AG09319 (cell line): ENCODE measurements at regions not wholly inside any gene's neighbourhood (a gene's known extent, or its start where the extent isn't known, plus 50 kb on each side); places are given as distances from the start of the nearest gene placed in this dataset.

ENCODE experiments used
- DNase-seq: peaks from one replicate; pipeline ENCODE4 v3.0.0-alpha.2; 2010; ENCODE audit warnings: low read depth; ENCODE audit errors: extremely low read depth
- TF ChIP-seq, protein P1 (sequence below): IDR thresholded peaks from 2 replicates; pipeline ENCODE4 v1.5.1; 2011; ENCODE audit warnings: low read depth, mild to moderate bottlenecking, inconsistent platforms, low read length, moderate library complexity

DNA sequence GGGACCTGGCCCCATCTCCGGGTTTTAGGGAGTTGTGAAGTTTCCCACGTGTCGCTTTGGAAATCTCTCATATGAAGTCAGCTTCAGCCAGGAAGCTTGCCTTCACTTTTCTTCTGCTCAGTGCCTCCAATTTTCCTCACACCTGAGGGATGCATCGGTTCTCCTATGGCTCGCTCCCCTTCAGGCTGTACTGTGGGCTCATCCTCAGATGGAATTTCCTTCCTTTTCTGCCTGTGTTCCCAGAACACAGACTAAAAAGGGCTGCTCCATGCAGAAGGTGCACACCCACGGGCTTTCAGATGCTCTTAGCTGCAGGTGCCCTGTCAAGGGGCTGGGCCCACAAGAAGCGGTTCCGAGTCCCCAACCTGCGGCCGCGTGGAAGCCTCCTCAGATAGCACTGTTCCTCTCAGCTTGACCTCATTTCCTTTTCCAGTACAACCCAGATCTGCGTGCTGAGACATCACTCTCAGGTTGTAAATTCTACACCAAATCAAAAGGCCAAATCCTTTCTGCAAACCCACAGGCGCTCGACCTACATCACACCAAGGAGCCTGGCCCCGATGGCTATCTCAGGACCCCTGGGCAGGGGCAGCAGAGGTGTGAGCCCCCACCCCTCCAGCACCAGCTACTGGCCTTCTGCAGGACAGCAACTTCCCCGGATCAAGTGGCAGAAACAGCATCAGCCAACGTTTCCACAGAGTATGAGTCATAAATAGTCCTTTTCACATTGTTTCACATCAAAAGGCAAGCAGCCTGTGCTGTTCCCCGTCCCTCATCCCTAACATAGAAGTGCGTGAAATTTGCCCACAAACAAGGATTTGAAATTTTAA, 275.9 kb downstream of the ZNF536 start:
- no peak for DNase-seq
- TF ChIP-seq, protein P1, sequence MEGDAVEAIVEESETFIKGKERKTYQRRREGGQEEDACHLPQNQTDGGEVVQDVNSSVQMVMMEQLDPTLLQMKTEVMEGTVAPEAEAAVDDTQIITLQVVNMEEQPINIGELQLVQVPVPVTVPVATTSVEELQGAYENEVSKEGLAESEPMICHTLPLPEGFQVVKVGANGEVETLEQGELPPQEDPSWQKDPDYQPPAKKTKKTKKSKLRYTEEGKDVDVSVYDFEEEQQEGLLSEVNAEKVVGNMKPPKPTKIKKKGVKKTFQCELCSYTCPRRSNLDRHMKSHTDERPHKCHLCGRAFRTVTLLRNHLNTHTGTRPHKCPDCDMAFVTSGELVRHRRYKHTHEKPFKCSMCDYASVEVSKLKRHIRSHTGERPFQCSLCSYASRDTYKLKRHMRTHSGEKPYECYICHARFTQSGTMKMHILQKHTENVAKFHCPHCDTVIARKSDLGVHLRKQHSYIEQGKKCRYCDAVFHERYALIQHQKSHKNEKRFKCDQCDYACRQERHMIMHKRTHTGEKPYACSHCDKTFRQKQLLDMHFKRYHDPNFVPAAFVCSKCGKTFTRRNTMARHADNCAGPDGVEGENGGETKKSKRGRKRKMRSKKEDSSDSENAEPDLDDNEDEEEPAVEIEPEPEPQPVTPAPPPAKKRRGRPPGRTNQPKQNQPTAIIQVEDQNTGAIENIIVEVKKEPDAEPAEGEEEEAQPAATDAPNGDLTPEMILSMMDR: no peak

DNA sequence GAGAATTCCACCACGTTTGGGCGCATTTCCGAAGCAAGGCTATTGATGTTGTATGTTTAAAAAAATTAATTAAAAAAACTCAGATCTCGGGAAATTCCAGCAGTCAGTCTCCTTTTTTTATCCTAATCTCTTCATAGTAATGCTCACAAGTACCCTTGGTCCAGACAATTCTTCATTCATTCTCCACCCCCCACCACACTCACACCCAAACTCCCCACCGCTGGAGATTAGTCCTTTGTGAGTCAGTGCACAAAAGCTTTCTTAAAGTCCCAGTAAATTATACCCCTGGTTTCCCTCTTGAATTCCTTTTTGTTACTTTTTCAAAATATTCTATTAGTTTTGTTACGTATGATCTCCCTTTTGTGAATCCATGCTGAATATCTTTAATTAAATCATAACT, 274.6 kb downstream of the ZNF536 start:
- no peak for DNase-seq
- TF ChIP-seq, protein P1: no peak

DNA sequence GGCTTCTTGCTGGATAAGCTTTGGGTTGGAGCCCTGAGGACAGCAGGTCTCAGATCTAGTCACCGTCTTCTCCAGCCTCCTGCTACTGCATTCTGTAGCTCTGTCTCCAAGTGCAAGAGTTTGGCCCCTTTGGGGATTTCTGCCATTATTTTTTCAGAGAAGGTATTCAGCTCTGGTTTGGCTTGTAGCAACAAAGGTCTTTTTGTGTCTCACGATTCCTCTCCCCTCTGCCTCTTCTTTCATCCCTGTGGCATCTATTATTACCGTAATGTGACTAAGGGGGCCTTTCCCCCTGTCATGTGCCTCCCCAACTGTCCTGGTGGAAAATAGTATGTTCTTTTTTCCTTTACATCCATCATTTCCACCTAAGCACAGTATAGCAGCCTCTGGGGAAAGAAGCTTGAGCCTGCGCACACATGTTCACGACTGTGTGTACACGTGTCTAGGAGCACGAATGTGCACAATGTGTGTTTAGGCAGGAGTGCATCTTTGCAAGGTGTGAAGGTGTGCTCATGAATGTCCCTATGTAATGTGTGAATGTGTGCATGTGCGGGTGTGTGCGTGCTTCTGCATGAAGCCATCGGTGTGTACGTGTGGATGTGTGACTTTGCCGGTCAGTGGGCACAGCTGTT, 273.9 kb downstream of the ZNF536 start:
- DNase-seq: no peak
- TF ChIP-seq, protein P1: no peak

DNA sequence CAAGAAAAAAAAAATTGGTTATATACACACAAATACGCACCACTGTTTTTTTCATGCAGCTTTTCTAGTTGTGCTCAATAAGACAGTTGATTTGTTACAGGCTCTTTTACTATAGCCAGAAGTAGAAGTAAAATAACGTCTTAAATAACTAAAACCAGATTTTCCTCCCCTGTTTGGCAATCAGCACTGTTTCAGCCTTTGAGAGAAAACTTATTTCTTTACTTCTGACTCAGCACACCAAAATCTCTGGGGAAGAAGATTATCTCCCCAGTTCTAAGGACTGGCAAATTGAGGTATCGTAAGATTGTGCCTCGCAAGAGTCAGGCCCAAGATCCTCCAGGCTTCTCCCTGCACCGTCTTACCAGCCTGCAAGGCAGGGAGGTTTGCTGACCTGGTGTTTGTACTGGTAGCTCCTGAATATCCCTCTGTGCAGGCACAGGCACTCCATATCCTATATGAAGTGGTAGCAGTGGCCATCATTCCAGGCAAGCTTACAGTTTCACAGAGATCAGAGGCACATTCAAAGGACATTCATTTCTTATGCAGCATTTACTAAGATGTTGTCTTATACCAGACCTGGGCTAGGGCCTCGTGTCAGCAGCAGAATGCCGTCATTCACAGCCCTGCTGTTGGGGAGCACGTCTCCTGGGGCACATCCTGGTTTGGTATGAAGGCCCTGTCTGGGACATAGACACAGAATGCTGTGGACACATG, 268.2 kb downstream of the ZNF536 start:
- DNase-seq: no peak
- TF ChIP-seq, protein P1: no peak

DNA sequence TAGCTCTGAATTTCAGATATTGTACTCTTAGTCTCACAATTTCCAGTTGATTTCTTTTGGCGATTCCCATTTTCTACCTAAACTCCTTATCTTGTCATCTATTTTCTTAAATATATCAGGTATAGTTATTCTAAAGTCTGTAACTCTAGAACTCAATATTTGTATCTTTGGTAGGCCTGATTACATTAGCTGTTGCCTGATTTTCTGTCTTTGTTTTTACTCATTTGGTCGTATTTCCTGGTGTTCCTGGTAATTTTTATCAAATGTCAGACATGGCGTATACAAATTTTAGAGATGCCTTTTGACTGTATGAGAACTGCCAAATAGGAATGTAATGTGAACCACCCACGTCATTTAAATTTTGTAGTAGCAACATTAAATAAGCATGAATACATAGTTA, 266.7 kb downstream of the ZNF536 start:
- DNase-seq: no peak
- TF ChIP-seq, protein P1: no peak

DNA sequence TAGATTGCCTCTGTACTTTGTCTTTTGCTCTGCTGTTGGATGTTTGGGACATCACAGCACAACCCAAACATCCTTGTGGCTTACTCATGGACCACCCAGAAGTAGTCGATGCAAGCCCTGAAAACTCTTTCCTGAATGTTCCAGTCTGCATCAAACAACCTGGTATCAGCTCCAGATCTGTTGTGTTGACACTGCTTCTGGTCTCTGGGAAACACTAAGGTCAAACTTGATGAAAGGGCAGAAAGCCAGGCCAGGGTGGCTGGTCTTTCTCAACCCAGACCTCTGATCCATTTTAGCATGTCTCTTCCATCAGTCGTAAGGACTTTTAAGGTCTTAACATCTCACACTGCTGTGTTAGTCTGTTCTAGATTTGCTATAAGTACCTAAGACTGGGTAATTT, 265.7 kb downstream of the ZNF536 start:
- TF ChIP-seq, protein P1: no peak

More for the DNA sequence above, 265.7 kb downstream of the ZNF536 start:
- no peak for DNase-seq
